Left ventricle myocardium inferior (tissue), 1 donor: ENCODE measurements at regions not wholly inside any gene's neighbourhood (a gene's known extent, or its start where the extent isn't known, plus 50 kb on each side); places are given as distances from the start of the nearest gene placed in this dataset.

Experiments used
- DNase-seq: peaks from one replicate; pipeline ENCODE4 v3.0.0-alpha.2; 2020
- H3K27ac ChIP-seq: fragments of 200-600 bp; replicated peaks from 2 replicates; pipeline ENCODE4 v1.8.0; 2021
- H3K27me3 ChIP-seq: fragments of 200-600 bp; 2 replicates; pipeline ENCODE4 v1.8.0; 2021; ENCODE audit warnings: low read depth
- H3K36me3 ChIP-seq: fragments of 200-600 bp; 2 replicates; pipeline ENCODE4 v1.8.0; 2021
- H3K4me1 ChIP-seq: fragments of 200-600 bp; 2 replicates; pipeline ENCODE4 v1.8.0; 2021
- H3K4me3 ChIP-seq: fragments of 200-600 bp; 2 replicates; pipeline ENCODE4 v1.8.0; 2021; ENCODE audit warnings: mild to moderate bottlenecking, moderate library complexity
- H3K9me3 ChIP-seq: fragments of 200-600 bp; replicated peaks from 2 replicates; pipeline ENCODE4 v1.8.0; 2021
- intact Hi-C: fragments of 100-400 bp; cut with micrococcal nuclease; formaldehyde crosslinking; loops from one replicate; pipeline ENCODE4 v1.11.0; 2022
- TF ChIP-seq, protein P1 (sequence below): fragments of 200-600 bp; IDR thresholded peaks from 2 replicates; pipeline ENCODE4 v1.8.0; 2021; ENCODE audit warnings: antibody characterized with exemption, mild to moderate bottlenecking, borderline replicate concordance
- donor health status: DM: no; HTN: yes; CAD: no; lungs with severe emphysema.

DNA sequence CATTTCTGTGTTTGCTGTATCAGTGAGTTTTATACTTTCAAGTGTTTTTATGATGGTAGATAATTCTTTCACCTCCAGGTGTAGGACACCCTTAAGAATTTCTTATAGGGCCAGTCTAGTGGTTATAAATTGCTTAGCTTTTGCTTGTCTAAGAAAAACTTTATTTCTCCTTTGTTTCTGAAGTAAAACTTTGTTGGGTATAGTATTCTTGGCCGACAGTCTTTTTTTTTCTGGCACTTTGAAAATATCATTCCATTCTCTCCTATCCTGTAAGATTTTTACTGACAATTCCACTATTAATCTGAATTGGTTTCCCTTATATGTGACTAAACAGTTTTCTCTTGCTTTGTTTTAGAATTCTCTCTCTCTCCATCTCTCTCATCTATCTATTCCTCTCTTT is 118.7 kb upstream of the LRRTM4 start:
- intact Hi-C loops, result no loop called here
- H3K27ac ChIP-seq, result no peak overlapping the region
- TF ChIP-seq, protein P1, sequence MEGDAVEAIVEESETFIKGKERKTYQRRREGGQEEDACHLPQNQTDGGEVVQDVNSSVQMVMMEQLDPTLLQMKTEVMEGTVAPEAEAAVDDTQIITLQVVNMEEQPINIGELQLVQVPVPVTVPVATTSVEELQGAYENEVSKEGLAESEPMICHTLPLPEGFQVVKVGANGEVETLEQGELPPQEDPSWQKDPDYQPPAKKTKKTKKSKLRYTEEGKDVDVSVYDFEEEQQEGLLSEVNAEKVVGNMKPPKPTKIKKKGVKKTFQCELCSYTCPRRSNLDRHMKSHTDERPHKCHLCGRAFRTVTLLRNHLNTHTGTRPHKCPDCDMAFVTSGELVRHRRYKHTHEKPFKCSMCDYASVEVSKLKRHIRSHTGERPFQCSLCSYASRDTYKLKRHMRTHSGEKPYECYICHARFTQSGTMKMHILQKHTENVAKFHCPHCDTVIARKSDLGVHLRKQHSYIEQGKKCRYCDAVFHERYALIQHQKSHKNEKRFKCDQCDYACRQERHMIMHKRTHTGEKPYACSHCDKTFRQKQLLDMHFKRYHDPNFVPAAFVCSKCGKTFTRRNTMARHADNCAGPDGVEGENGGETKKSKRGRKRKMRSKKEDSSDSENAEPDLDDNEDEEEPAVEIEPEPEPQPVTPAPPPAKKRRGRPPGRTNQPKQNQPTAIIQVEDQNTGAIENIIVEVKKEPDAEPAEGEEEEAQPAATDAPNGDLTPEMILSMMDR, result no peak
- no peak overlapping the region for H3K4me3 ChIP-seq
- H3K27me3 ChIP-seq, result no peaks in the 10 kb centered on the region
- no peak for DNase-seq
- H3K4me1 ChIP-seq, result no peaks in the 10 kb centered on the region
- no peaks in the 10 kb centered on the region for H3K36me3 ChIP-seq
- H3K9me3 ChIP-seq, result peaks cover 39% of the 10 kb centered on the region

DNA sequence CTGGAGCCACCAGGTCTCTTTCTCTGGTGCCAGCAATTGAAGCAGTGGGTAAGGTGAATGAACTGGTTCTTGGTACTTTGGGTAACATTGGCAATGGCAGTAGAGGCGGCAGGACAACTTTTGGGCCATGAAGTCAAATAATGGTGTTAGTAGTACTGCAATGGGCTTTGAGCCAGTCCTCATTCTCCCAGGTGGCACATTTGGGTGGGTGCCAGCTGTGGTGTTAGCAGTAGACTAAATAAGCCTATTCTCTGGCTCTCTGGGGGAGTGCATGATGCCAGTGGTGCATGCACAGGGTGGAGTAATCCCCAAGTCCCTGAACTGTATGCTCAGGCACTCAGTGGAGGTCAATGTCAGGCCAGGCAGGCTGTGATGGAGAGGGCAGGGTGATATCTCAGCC is 120.2 kb upstream of the LRRTM4 start:
- no peak overlapping the region for H3K4me3 ChIP-seq
- intact Hi-C loops, result no loop called here
- H3K27ac ChIP-seq, result no peak overlapping the region
- no peak for DNase-seq
- TF ChIP-seq, protein P1, result no peak
- H3K9me3 ChIP-seq, result peaks cover 39% of the 10 kb centered on the region
- H3K36me3 ChIP-seq, result no peaks in the 10 kb centered on the region
- H3K4me1 ChIP-seq, result no peaks in the 10 kb centered on the region
- no peaks in the 10 kb centered on the region for H3K27me3 ChIP-seq

DNA sequence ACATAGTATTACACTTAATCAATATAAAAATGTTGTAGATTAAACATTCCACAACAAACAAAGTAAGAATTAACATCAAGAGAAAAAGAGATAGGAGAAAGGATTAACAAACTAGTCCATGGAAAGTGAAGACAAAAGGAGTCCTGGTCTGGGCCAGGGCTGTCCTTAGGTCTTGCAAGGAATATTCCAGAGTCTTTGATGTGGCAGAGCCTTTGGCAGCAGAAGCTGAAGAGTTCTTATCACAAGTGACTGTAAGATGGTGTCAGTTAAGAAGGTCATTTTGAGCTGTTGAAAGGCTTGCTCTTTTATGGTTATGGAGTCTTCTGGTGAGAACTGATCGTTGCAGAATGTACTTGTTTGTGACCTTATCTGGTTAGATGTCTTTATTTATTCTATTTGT is 127.7 kb upstream of the LRRTM4 start:
- Histone ChIP-seq H3K36me3 (no peaks in the 10 kb centered on the region), H3K4me3 (no peak overlapping the region), H3K27me3 (no peaks in the 10 kb centered on the region), H3K27ac (no peak overlapping the region), H3K4me1 (no peaks in the 10 kb centered on the region), H3K9me3 (peaks cover 4% of the 10 kb centered on the region)
- TF ChIP-seq, protein P1, result no peak
- intact Hi-C loops, result no loop called here
- DNase-seq, result no peak

DNA sequence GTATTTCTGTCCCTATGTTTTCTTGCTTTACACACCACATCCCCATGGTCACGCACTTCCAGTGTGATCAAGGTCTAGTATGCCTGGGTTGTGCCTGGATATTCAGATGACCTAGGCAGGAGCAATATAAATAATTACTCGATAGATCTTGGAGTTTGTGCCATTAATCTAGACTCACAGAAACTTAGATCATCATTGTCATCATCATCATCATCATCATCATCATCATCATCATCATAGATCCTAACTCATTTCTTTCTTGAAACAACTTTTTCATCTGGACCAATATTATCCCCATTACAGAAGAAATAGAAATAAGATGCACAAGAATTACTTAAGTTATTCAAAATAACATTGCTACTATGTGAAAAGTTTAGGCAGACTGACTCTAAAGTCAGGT is 130.3 kb upstream of the LRRTM4 start:
- TF ChIP-seq, protein P1, result no peak
- no peak for DNase-seq
- intact Hi-C loops, result no loop called here
- no peaks in the 10 kb centered on the region for H3K4me1 ChIP-seq
- H3K9me3 ChIP-seq, result peaks cover 2% of the 10 kb centered on the region
- H3K27me3 ChIP-seq, result no peaks in the 10 kb centered on the region
- H3K36me3 ChIP-seq, result no peaks in the 10 kb centered on the region
- H3K27ac ChIP-seq, result no peak overlapping the region
- H3K4me3 ChIP-seq, result no peak overlapping the region

DNA sequence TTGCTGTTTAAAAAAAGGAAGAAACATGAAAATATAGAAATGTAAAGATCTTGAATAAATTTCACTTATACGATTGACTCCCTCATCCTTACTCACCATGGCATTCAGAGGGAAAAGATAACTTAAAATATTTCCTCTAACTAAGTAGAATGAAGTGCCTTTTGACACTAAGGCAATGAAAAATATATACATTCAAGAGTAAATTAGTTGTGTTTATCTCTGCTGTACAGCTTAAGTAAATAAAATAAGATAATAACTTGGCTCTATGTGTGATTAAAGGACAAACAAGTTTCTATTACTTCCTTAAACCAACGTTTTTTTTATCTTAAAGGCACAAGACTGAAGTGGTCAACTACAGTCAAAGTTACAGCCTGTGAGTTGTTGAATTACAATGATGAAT is 142.3 kb upstream of the LRRTM4 start:
- no peak for DNase-seq
- TF ChIP-seq, protein P1, result no peak
- no peaks in the 10 kb centered on the region for H3K4me1 ChIP-seq
- no peak overlapping the region for H3K4me3 ChIP-seq
- no peaks in the 10 kb centered on the region for H3K9me3 ChIP-seq
- H3K27me3 ChIP-seq, result no peaks in the 10 kb centered on the region
- no peaks in the 10 kb centered on the region for H3K36me3 ChIP-seq
- H3K27ac ChIP-seq, result no peak overlapping the region
- intact Hi-C loops, result no loop called here
